Epithelial cell of proximal tubule (primary cell): ENCODE measurements at regions not wholly inside any gene's neighbourhood (a gene's known extent, or its start where the extent isn't known, plus 50 kb on each side); places are given as distances from the start of the nearest gene placed in this dataset.

Experiments
- DNase-seq: peaks from one replicate; pipeline ENCODE4 v3.0.0-alpha.2; 2011; ENCODE audit warnings: low read depth
- H3K4me3 ChIP-seq: 2 replicates; pipeline ENCODE4 v1.5.1; 2011; ENCODE audit warnings: low read depth, mild to moderate bottlenecking, low read length
- CTCF ChIP-seq: conservative IDR thresholded peaks from 2 replicates; pipeline ENCODE4 v1.5.1; 2012; ENCODE audit warnings: low read depth, mild to moderate bottlenecking, low read length

GRCh38 chr5:152811988-152812387 lies 406.9 kb upstream of the NMUR2 start:
- TF ChIP-seq CTCF = no peak
- DNase-seq = no peak
- no peak overlapping the region for H3K4me3 ChIP-seq

- no peak for TF ChIP-seq CTCF
- H3K4me3 ChIP-seq = no peak overlapping the region
- DNase-seq = no peak
Measured at GRCh38 chr5:152813526-152813925, 408.4 kb upstream of the NMUR2 start.

- no peak for TF ChIP-seq CTCF
- DNase-seq = no peak
- no peak overlapping the region for H3K4me3 ChIP-seq
Measured at GRCh38 chr5:152819891-152820290, 414.8 kb upstream of the NMUR2 start.

GRCh38 chr5:152824316-152824715 lies 419.2 kb upstream of the NMUR2 start:
- H3K4me3 ChIP-seq = no peak overlapping the region
- TF ChIP-seq CTCF = no peak
- DNase-seq = no peak

- H3K4me3 ChIP-seq = no peak overlapping the region
- no peak for DNase-seq
- TF ChIP-seq CTCF = no peak
Measured at GRCh38 chr5:152838241-152838786, 433.2 kb upstream of the NMUR2 start.

GRCh38 chr5:152844713-152845112 lies 439.6 kb upstream of the NMUR2 start:
- no peak overlapping the region for H3K4me3 ChIP-seq
- TF ChIP-seq CTCF = no peak
- DNase-seq = no peak

- no peak overlapping the region for H3K4me3 ChIP-seq
- no peak for DNase-seq
Measured at GRCh38 chr5:152853361-152853760, 448.3 kb upstream of the NMUR2 start.

More at GRCh38 chr5:152853361-152853760, 448.3 kb upstream of the NMUR2 start:
- TF ChIP-seq CTCF = no peak
